Vagina (tissue), 2 donors: ENCODE measurements at regions not wholly inside any gene's neighbourhood (a gene's known extent, or its start where the extent isn't known, plus 50 kb on each side); places are given as distances from the start of the nearest gene placed in this dataset.

Source experiments
- POLR2A ChIP-seq, 2 donors: fragments of 450-650 bp; IDR thresholded peaks; one replicate each; pipeline ENCODE4 v1.6.1; 2017; ENCODE audit warnings: antibody characterized with exemption in 2 of 2, mild to moderate bottlenecking in 2 of 2, moderate library complexity in 2 of 2
- POLR2AphosphoS5 ChIP-seq, 2 donors: sonication (generic); formaldehyde crosslinking; IDR thresholded peaks; one replicate each; pipeline ENCODE4 v1.9.0; 2017; ENCODE audit warnings: antibody characterized with exemption in 2 of 2, mild to moderate bottlenecking in 2 of 2, low read depth in 1 of 2; ENCODE audit not compliant: insufficient read depth in 1 of 2
- TF ChIP-seq, protein P1 (sequence below), 3 experiments: fragments of 450-650 bp in 2 of 3; fragments of 200-600 bp in 1 of 3; sonication (generic) in 1 of 3; IDR thresholded peaks; one replicate each; pipeline ENCODE4 v1.5.1; 2017 to 2019; ENCODE audit warnings: antibody characterized with exemption in 3 of 3, mild to moderate bottlenecking in 2 of 3, moderate library complexity in 2 of 3

DNA sequence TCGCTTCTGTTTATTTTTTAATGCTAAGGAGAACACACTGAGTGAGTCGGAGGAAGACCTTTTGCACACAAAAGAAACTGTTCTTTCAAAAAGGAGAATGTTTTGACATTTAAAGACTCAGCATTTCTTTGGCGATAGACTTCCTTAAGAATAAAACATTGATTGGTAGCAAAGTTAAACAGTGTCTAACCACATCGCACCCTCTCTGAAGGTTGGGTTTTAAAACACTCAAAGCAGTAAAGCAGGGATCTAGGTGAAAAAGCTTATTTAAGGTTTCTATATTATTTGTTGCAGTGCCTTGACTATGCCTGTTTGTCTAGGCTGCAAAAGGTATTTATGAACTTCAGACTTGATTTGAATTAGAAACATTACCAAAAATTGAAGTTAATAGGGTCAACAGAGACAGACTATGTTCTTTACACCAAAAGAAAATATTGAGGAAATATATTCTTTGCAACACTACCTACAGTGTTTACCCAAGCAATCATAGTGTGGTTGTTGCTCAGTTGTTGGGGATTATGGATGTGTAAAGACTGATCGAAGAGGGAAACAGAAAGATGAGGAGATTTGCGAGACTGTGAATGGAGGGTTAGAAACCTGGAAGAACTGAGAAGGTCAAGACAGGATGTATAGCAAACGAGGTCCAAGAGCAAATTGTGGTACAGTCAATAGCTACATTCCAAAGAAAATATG is 297.8 kb upstream of the SLC39A10 start:
- TF ChIP-seq POLR2AphosphoS5 (IDR thresholded peaks at IDR 0.05; ENCODE audit: insufficient read depth in 1 of 2, low read depth in 1 of 2) (no peak), POLR2A (IDR thresholded peaks at IDR 0.05) (no peak)
- TF ChIP-seq, protein P1, sequence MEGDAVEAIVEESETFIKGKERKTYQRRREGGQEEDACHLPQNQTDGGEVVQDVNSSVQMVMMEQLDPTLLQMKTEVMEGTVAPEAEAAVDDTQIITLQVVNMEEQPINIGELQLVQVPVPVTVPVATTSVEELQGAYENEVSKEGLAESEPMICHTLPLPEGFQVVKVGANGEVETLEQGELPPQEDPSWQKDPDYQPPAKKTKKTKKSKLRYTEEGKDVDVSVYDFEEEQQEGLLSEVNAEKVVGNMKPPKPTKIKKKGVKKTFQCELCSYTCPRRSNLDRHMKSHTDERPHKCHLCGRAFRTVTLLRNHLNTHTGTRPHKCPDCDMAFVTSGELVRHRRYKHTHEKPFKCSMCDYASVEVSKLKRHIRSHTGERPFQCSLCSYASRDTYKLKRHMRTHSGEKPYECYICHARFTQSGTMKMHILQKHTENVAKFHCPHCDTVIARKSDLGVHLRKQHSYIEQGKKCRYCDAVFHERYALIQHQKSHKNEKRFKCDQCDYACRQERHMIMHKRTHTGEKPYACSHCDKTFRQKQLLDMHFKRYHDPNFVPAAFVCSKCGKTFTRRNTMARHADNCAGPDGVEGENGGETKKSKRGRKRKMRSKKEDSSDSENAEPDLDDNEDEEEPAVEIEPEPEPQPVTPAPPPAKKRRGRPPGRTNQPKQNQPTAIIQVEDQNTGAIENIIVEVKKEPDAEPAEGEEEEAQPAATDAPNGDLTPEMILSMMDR (IDR thresholded peaks at IDR 0.05): no peak
